ENCODE measurements at regions not wholly inside any gene's neighbourhood (a gene's known extent, or its start where the extent isn't known, plus 50 kb on each side); places are given as distances from the start of the nearest gene placed in this dataset.

DNA sequence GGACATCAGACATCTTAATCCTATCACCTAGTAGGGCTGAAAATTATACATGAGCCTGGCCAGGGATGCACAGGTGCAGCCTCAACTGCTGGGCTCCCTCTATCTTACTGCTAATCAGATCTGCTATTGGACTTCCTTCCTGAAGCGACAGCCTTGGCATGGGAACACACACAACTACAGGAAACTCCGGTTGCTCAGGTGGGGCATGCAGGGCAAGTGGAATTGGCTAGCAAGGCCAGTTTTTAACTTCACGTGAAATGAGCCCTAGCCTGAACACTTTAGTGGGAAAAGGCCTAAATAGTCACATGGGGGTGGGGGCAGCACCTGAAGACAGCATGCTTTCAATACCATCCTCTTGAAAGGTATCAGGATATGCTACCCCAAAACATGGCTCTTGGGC is 147.9 kb upstream of the NCKAP5 start:
- H3K4me2 ChIP-seq (ENCODE audit: insufficient read depth, low read length), result no peak overlapping the region
- in situ Hi-C loops (cut with MboI) (no loop called here), intact Hi-C loops (cut with micrococcal nuclease) (no loop called here)
- TF ChIP-seq HDAC2 (IDR thresholded peaks at IDR 0.05) (no peak), MBD2 (IDR thresholded peaks at IDR 0.05; ENCODE audit: borderline replicate concordance, low read depth) (no peak)
- FAIRE-seq, result no peak
- H3K27me3 ChIP-seq (ENCODE audit: control insufficient read depth in 2 of 2, insufficient read depth in 2 of 2, low read length in 2 of 2), result no peaks in the 10 kb centered on the region
- no peak overlapping the region for H3K27ac ChIP-seq (ENCODE audit: extremely low read depth, low read depth, low read length)
- DNase-seq (ENCODE audit: extremely low read depth in 1 of 4, low spot score in 3 of 4), result no peak
- no peak for ATAC-seq
- no peaks in the 10 kb centered on the region for H3K79me2 ChIP-seq (ENCODE audit: control insufficient read depth, insufficient read depth, low read length)
- no peaks in the 10 kb centered on the region for H4K20me1 ChIP-seq (replicated peaks; ENCODE audit: control insufficient read depth, insufficient read depth, low read length)
- H3K4me3 ChIP-seq, result no peak overlapping the region
- 0% methylated on average over 3 of the region's 3 CpGs for WGBS (ENCODE audit: insufficient coverage, low coverage, missing lambda C conversion rate)
- no TSS peak for BruUV-seq (replicated peaks)
- H3K9me1 ChIP-seq (ENCODE audit: control insufficient read depth, insufficient read depth, low read length), result no peaks in the 10 kb centered on the region
- no peaks in the 10 kb centered on the region for H3K4me1 ChIP-seq (replicated peaks in 1 of 2; ENCODE audit: control insufficient read depth in 2 of 2, insufficient read depth in 2 of 2, low read length in 2 of 2)
- H3K9me3 ChIP-seq (replicated peaks; ENCODE audit: control insufficient read depth, insufficient read depth, low read depth, low read length), result no peaks in the 10 kb centered on the region
- H2AFZ ChIP-seq (ENCODE audit: low read depth, low read length), result no peak overlapping the region
- H3K36me3 ChIP-seq (ENCODE audit: control insufficient read depth, insufficient read depth, low read length), result no peaks in the 10 kb centered on the region
- CTCF ChIA-PET (ENCODE audit: low intra/inter-chr PET ratio), result no interaction called here
- H3K9ac ChIP-seq (ENCODE audit: insufficient read depth in 1 of 2, low read depth in 2 of 2, low read length in 2 of 2), result no peak overlapping the region
- POLR2A ChIA-PET, result no interaction called here

DNA sequence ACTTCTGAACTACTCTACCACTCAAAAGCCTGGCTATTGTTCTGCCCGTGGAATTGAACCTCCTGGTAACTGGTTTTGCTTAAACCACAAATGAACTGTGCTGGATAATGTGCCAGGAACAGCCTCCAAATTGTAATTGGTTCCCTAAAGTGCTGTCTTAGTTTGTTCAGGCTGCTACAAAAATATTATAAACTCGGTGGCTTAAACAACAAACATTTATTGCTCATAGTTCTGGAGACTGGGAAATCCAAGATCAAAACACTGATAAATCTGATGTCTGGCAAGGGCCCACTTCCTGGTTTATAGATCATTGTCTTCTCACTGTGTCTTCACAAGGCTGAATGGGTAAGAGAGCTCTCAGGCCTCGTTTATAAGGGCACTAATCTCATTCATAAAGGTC is 149.2 kb upstream of the NCKAP5 start:
- ChIA-PET POLR2A (no interaction called here), CTCF (ENCODE audit: low intra/inter-chr PET ratio) (no interaction called here)
- no peaks in the 10 kb centered on the region for H4K20me1 ChIP-seq (replicated peaks; ENCODE audit: control insufficient read depth, insufficient read depth, low read length)
- H3K9me3 ChIP-seq (replicated peaks; ENCODE audit: control insufficient read depth, insufficient read depth, low read depth, low read length), result no peaks in the 10 kb centered on the region
- no peak for DNase-seq (ENCODE audit: extremely low read depth in 1 of 4, low spot score in 3 of 4)
- no peaks in the 10 kb centered on the region for H3K79me2 ChIP-seq (ENCODE audit: control insufficient read depth, insufficient read depth, low read length)
- H3K4me1 ChIP-seq (replicated peaks in 1 of 2; ENCODE audit: control insufficient read depth in 2 of 2, insufficient read depth in 2 of 2, low read length in 2 of 2), result no peaks in the 10 kb centered on the region
- H3K4me2 ChIP-seq (ENCODE audit: insufficient read depth, low read length), result no peak overlapping the region
- in situ Hi-C loops (cut with MboI) (no loop called here), intact Hi-C loops (cut with micrococcal nuclease) (no loop called here)
- 0% methylated on average over 3 of the region's 3 CpGs for WGBS (ENCODE audit: insufficient coverage, low coverage, missing lambda C conversion rate)
- no peak overlapping the region for H3K9ac ChIP-seq (ENCODE audit: insufficient read depth in 1 of 2, low read depth in 2 of 2, low read length in 2 of 2)
- no peak overlapping the region for H3K4me3 ChIP-seq
- no peak overlapping the region for H3K27ac ChIP-seq (ENCODE audit: extremely low read depth, low read depth, low read length)
- H3K27me3 ChIP-seq (ENCODE audit: control insufficient read depth in 2 of 2, insufficient read depth in 2 of 2, low read length in 2 of 2), result no peaks in the 10 kb centered on the region
- no peaks in the 10 kb centered on the region for H3K36me3 ChIP-seq (ENCODE audit: control insufficient read depth, insufficient read depth, low read length)
- ATAC-seq, result no peak
- no TSS peak for BruUV-seq (replicated peaks)
- H3K9me1 ChIP-seq (ENCODE audit: control insufficient read depth, insufficient read depth, low read length), result no peaks in the 10 kb centered on the region
- H2AFZ ChIP-seq (ENCODE audit: low read depth, low read length), result no peak overlapping the region
- FAIRE-seq, result no peak
- TF ChIP-seq, protein P1, sequence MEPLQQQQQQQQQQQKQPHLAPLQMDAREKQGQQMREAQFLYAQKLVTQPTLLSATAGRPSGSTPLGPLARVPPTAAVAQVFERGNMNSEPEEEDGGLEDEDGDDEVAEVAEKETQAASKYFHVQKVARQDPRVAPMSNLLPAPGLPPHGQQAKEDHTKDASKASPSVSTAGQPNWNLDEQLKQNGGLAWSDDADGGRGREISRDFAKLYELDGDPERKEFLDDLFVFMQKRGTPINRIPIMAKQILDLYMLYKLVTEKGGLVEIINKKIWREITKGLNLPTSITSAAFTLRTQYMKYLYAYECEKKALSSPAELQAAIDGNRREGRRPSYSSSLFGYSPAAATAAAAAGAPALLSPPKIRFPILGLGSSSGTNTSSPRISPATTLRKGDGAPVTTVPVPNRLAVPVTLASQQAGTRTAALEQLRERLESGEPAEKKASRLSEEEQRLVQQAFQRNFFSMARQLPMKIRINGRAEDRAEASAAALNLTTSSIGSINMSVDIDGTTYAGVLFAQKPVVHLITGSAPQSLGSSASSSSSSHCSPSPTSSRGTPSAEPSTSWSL (CRISPR knock-in tag; IDR thresholded peaks at IDR 0.05; ENCODE audit: borderline replicate concordance), result no peak
- TF ChIP-seq RUNX1 (IDR thresholded peaks at IDR 0.05; ENCODE audit: low read depth) (no peak), PRMT5 (CRISPR knock-in tag; IDR thresholded peaks at IDR 0.05) (no peak), ZNF282 (CRISPR knock-in tag; IDR thresholded peaks at IDR 0.05) (no peak), ZNF121 (CRISPR knock-in tag; conservative IDR thresholded peaks at IDR 0.05) (no peak), HMGN3 (IDR thresholded peaks at IDR 0.05; ENCODE audit: borderline replicate concordance, extremely low read depth, insufficient read length, low read depth, low read length) (no peak), ZNF408 (CRISPR knock-in tag; IDR thresholded peaks at IDR 0.05; ENCODE audit: low read depth) (no peak)
- TF ChIP-seq, protein P2, sequence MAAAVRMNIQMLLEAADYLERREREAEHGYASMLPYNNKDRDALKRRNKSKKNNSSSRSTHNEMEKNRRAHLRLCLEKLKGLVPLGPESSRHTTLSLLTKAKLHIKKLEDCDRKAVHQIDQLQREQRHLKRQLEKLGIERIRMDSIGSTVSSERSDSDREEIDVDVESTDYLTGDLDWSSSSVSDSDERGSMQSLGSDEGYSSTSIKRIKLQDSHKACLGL (CRISPR knock-in tag; IDR thresholded peaks at IDR 0.05; ENCODE audit: borderline replicate concordance, poor library complexity, severe bottlenecking), result no peak
- TF ChIP-seq, protein P3, sequence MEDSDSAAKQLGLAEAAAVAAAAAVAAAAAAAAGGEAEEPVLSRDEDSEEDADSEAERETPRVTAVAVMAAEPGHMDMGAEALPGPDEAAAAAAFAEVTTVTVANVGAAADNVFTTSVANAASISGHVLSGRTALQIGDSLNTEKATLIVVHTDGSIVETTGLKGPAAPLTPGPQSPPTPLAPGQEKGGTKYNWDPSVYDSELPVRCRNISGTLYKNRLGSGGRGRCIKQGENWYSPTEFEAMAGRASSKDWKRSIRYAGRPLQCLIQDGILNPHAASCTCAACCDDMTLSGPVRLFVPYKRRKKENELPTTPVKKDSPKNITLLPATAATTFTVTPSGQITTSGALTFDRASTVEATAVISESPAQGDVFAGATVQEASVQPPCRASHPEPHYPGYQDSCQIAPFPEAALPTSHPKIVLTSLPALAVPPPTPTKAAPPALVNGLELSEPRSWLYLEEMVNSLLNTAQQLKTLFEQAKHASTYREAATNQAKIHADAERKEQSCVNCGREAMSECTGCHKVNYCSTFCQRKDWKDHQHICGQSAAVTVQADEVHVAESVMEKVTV (CRISPR knock-in tag; IDR thresholded peaks at IDR 0.05), result no peak
- TF ChIP-seq, protein P4, sequence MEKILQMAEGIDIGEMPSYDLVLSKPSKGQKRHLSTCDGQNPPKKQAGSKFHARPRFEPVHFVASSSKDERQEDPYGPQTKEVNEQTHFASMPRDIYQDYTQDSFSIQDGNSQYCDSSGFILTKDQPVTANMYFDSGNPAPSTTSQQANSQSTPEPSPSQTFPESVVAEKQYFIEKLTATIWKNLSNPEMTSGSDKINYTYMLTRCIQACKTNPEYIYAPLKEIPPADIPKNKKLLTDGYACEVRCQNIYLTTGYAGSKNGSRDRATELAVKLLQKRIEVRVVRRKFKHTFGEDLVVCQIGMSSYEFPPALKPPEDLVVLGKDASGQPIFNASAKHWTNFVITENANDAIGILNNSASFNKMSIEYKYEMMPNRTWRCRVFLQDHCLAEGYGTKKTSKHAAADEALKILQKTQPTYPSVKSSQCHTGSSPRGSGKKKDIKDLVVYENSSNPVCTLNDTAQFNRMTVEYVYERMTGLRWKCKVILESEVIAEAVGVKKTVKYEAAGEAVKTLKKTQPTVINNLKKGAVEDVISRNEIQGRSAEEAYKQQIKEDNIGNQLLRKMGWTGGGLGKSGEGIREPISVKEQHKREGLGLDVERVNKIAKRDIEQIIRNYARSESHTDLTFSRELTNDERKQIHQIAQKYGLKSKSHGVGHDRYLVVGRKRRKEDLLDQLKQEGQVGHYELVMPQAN (IDR thresholded peaks at IDR 0.05; ENCODE audit: borderline replicate concordance), result no peak
